Fibroblast of mammary gland (primary cell): ENCODE measurements at regions not wholly inside any gene's neighbourhood (a gene's known extent, or its start where the extent isn't known, plus 50 kb on each side); places are given as distances from the start of the nearest gene placed in this dataset.
"Not testable (repeated sequence)": the region's sequence is repeated elsewhere in the genome, so short reads cannot be mapped to it uniquely, and the experiment has no call there.

Source experiments
- DNase-seq: peaks from one replicate; pipeline ENCODE4 v3.0.0-alpha.2; 2010; ENCODE audit warnings: low read depth
- H3K4me3 ChIP-seq: 2 replicates; pipeline ENCODE4 v1.5.1; 2011; ENCODE audit warnings: low read depth, mild to moderate bottlenecking, low read length, moderate library complexity; ENCODE audit not compliant: control insufficient read depth
- TF ChIP-seq, protein P1 (sequence below): conservative IDR thresholded peaks from 2 replicates; pipeline ENCODE4 v1.5.1; 2011; ENCODE audit warnings: low read depth, low read length, inconsistent platforms; ENCODE audit not compliant: control insufficient read depth, insufficient read depth

DNA sequence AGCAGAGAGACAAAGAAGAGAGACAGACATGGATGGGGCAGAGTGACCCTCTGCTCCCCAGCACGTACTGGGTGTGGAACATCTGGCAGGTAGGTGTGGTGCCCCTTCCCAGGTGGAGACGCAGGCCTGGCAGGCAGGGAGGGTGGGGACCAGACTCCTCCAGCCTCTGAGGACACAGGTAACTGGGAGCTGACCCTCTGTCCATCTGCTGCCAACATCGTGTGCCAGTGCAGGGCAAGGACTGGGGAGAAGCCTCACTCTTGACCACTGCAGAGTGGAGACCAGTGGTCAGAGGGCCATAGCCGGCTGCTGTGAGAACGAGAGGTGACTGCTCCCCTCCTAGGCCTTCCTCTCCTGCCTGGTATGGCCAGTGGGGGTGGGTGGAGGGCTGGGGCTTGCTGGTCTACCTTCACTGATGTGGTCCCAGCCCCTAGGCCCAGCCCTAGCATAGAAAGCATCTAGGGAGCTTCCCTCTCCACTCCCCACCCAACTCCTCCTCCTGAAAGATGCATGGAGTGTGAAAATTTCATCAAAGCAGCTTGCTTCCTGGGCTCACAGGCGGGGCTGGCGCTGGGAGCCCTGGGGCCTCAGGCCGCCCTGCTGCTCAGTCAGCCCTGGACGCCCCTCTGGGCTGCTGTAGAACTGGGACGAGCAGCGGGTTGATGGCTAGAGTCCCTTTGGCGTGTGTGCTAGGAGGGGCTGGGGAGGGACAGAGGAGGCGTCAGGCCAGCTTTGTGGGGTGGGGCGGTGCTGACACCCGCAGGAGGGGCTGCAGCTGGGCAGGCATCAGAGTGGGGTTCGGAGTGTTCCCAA lies 90.3 kb downstream of the PLXNA1 start:
- H3K4me3 ChIP-seq, result no peak overlapping the region
- TF ChIP-seq, protein P1, sequence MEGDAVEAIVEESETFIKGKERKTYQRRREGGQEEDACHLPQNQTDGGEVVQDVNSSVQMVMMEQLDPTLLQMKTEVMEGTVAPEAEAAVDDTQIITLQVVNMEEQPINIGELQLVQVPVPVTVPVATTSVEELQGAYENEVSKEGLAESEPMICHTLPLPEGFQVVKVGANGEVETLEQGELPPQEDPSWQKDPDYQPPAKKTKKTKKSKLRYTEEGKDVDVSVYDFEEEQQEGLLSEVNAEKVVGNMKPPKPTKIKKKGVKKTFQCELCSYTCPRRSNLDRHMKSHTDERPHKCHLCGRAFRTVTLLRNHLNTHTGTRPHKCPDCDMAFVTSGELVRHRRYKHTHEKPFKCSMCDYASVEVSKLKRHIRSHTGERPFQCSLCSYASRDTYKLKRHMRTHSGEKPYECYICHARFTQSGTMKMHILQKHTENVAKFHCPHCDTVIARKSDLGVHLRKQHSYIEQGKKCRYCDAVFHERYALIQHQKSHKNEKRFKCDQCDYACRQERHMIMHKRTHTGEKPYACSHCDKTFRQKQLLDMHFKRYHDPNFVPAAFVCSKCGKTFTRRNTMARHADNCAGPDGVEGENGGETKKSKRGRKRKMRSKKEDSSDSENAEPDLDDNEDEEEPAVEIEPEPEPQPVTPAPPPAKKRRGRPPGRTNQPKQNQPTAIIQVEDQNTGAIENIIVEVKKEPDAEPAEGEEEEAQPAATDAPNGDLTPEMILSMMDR, result no peak
- no peak for DNase-seq

DNA sequence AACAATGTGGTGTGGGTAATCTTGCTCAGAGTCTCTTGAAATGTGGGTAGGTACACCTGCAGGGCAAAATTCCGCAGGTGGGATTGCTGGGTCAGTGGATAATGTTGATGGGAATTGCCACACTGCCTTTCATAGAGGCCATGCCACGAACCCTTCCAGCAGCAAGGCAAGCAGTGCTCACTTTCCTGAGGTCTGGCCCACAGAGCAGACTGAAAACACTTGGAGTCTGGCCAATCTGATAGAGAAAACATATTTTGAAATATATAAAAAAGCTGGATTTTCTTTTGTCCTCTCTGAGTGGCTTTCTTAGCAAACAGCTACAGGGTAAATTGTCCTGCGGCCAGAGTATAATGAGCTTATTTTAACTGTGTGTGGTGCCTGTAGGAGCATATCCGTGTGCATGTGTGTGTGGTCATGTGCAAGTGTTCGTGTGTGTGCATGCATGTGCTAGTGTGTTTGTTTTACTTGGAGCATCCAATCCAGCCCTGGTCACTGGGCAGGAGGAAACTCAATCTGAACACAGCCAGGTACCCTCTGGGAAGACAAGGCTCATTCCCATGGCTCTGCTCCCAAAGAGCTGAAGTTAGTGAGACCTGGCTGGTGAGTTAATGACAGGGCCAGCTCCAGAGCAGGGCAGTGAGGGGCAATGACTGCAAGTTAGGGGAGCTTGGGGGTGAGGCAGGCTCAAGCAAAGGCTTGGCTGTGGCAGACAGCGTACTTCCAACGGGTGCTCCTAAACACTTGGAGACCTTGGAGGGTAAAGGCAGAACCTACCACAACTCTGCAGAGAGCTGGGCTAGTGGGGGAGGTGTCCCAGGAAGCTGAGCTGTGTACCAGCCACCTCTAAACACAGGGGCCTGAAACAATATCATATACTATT lies 91.3 kb downstream of the PLXNA1 start:
- TF ChIP-seq, protein P1, result no peak
- no peak overlapping the region for H3K4me3 ChIP-seq
- no peak for DNase-seq

DNA sequence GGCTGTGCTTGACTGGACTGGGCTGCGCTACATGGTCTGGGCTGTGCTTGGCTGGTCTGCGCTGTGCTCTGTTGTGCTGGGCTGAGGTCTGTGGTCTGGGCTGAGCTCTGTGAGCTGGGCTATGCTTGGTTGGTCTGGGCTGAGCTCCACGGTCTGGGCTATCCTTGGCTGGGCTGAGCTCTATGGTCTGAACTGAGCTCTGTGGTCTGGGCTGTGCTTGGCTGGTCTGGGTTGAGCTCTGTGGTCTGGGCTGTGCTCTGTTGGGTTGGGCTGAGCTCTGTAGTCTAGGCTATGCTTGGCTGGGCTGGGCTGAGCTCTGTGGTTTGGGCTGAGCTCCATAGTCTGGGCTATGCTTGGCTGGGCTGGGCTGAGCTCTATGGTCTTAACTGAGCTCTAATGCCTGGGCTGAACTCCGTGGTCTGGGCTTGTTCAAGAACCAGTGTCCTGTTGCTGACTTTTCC lies 92.0 kb downstream of the PLXNA1 start:
- TF ChIP-seq, protein P1, result no peak
- H3K4me3 ChIP-seq, result no peak overlapping the region
- DNase-seq, result peak; percentile 88

DNA sequence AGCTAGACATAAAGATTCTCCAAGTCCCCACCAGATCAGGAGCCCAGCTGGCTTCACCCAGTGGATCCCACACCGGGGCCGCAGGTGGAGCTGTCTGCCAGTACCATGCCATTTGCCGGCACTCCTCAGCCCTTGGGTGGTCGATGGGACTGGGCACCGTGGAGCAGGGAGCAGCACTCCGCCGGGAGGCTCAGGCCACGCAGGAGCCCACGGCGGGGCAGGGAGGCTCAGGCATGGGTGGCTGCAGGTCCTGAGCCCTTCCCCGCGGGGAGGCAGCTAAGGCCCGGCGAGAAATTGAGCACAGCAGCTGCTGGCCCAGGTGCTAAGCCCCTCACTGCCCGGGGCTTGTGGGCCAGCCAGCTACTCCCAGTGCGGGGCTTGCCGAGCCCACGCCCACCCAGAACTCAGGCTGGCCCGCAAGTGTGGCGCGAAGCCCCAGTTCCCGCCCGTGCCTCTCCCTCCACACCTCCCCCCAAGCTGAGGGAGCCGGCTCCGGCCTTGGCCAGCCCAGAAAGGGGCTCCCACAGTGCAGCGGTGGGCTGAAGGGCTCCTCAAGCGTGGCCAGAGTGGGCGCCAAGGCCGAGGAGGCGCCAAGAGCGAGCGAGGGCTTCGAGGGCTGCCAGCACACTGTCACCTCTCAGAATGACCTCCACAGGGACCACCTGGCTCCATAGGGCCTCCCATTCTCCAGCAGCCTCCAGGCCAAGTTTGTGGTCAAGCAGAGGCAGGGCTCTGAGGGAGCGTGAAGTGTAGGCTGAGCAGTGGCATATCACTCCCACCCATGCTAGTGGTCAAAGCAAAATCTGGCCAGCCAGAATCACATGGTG lies 93.5 kb downstream of the PLXNA1 start:
- not testable (repeated sequence) for H3K4me3 ChIP-seq, DNase-seq

DNA sequence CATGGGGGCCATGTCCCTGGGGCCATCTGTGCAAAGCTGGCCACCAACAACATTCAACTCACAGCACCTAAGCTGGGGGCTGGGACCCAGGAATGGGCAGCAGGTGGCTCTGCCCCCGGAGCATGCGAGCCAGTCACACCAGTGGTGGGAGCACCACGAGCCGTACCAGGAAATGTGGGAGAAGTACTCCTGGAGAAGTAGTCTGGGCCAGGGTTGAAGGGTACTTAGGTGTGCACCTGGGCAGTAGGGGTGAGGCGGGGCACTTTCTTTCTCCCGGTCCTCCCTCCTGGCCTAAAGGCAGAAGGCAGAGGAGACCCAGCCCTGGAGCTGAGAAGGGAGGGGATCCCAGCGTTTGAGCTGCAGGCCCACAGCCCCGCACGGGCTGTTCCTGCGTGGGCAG lies 94.2 kb downstream of the PLXNA1 start:
- H3K4me3 ChIP-seq, result no peak overlapping the region
- TF ChIP-seq, protein P1, result no peak
- no peak for DNase-seq

DNA sequence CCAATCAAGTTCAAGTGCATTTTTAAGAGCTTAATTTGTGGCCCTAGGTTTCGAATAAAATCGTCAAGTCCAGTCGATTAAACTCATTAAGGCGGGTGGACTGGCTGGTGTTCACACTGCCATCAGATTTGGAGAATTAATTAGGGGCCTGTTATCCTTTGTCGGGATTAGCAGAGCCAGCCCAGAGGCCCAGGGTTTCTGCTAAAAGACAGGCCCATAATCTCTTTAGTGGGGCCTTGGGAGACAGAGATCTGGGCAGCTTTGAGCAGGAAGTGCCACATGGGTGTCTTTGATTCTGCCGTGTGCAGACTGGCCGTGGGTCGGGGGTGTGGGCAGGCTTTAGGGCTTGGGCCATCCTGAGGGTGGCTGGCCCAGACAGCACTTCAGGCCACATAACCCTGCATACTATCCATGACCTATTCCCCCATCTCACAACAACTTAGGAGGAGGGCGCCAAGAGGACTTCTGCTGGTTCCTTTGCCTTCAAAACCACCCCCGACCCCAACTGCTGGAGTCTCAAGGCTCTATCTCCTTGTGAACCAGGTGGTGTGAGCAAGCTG lies 94.7 kb downstream of the PLXNA1 start:
- H3K4me3 ChIP-seq, result no peak overlapping the region
- TF ChIP-seq, protein P1, result no peak
- no peak for DNase-seq
